22Rv1 (cell line): ENCODE measurements at regions not wholly inside any gene's neighbourhood (a gene's known extent, or its start where the extent isn't known, plus 50 kb on each side); places are given as distances from the start of the nearest gene placed in this dataset.

ENCODE experiments used
- H3K27ac ChIP-seq: fragments of 450-650 bp; 2 replicates; pipeline ENCODE4 v1.5.1; 2017
- ZFX ChIP-seq: fragments of 450-650 bp; IDR thresholded peaks from 2 replicates; pipeline ENCODE4 v1.6.1; 2017; ENCODE audit warnings: antibody characterized with exemption, borderline replicate concordance
- TF ChIP-seq, protein P1 (sequence below): fragments of 450-650 bp; IDR thresholded peaks from 2 replicates; pipeline ENCODE4 v1.5.1; 2017; ENCODE audit warnings: mild to moderate bottlenecking

DNA sequence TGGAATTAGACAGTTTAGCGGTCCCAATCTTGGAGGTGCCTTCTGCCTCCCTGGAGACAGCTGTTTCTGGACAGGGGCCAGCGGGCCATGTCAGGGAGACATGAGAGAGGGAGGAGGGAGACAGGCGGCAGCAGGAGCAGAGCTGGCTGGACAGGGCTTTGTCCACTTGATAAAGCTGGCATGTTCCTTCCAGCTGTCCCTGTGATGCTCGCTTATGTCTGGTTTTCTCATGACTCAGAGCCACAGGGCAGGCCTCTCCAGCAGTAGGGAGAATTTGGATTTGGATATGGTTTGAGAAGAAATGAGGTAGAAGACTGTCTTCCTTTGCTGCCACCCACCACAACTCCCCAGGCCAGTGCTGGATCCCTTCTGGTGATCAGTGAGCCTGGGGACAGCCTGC lies 51.7 kb upstream of the SORCS3 start:
- no peak overlapping the region for H3K27ac ChIP-seq
- TF ChIP-seq, protein P1, sequence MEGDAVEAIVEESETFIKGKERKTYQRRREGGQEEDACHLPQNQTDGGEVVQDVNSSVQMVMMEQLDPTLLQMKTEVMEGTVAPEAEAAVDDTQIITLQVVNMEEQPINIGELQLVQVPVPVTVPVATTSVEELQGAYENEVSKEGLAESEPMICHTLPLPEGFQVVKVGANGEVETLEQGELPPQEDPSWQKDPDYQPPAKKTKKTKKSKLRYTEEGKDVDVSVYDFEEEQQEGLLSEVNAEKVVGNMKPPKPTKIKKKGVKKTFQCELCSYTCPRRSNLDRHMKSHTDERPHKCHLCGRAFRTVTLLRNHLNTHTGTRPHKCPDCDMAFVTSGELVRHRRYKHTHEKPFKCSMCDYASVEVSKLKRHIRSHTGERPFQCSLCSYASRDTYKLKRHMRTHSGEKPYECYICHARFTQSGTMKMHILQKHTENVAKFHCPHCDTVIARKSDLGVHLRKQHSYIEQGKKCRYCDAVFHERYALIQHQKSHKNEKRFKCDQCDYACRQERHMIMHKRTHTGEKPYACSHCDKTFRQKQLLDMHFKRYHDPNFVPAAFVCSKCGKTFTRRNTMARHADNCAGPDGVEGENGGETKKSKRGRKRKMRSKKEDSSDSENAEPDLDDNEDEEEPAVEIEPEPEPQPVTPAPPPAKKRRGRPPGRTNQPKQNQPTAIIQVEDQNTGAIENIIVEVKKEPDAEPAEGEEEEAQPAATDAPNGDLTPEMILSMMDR = no peak
- TF ChIP-seq ZFX = no peak

DNA sequence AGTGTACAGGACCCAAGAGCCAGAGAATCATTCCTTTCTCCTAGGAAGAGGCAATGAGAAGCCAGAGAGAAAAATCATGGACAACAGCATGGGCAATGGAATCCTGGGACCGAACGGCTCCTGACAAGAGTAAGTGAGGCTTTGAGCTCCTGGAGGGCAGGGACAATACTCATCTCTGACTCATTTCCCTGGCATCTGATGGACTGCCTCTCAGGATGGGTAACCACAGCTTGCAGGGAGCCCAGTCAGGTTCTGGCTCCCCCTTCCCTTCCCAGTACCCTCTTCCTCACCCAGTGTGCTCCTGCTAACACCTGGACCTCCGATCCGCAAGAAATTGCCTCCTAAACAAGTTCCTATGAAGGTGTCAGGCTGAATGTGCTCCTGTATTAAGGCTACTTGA lies 51.2 kb upstream of the SORCS3 start:
- H3K27ac ChIP-seq = no peak overlapping the region
- TF ChIP-seq, protein P1 = no peak
- TF ChIP-seq ZFX = no peak
